ENCODE measurements at regions not wholly inside any gene's neighbourhood (a gene's known extent, or its start where the extent isn't known, plus 50 kb on each side); places are given as distances from the start of the nearest gene placed in this dataset.

DNA sequence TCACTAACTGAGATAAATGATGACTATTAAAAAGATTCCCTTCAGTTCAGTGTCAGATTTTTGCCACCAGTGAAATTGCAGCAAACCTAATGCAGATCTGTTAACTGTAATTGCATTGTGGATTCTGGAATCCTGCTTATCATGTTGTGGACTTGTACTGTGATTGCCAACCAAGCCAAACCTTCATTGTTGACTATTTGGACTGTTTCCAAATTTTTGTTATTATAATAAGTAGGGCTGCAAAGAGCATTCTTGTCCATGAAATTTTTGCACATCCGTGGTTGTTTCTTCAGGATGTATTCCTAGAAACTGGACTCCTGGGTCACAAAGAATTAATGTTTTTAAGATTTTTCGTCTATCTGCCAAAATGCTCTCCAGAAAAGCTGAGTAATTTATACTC is 281.6 kb upstream of the ZMIZ1 start:
- FAIRE-seq: no peak
- no peak for DNase-seq (ENCODE audit: extremely low spot score, insufficient read length, low read depth)

DNA sequence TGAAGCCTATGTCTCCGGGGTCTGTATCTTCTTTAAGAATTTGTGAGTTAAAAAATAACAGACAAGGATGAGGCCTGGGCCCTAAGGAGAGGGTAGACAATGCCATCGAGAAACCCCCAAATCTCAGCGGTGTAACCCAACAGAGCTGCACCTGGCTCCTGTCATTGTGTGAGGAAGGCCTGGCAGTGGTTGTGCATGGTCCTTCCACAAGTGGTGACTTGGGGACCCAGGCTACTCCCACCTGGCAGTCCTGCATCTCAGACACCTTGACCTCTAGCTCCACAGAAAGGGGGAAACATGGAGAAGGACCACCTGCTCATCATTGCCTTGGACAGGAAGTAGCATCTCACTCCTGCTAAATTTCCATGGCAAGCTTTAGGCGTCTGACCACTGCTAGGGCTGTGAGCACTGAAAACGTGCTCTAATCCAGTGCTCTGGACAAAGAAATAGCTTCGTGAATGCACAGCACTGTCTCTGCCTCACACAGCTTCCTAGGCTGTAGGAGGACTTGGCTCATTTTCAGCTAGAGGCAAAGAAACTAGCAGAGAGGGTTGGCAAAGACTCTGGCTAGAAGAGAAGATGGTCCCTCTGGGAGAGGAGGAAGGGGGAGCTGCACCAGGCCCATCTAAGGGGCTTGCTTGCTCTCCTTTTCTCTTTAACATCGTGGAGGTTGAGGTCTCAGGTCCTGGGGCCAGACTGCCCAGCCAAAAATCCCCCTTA is 273.9 kb upstream of the ZMIZ1 start:
- DNase-seq (ENCODE audit: extremely low spot score, insufficient read length, low read depth): no peak
- FAIRE-seq: no peak

DNA sequence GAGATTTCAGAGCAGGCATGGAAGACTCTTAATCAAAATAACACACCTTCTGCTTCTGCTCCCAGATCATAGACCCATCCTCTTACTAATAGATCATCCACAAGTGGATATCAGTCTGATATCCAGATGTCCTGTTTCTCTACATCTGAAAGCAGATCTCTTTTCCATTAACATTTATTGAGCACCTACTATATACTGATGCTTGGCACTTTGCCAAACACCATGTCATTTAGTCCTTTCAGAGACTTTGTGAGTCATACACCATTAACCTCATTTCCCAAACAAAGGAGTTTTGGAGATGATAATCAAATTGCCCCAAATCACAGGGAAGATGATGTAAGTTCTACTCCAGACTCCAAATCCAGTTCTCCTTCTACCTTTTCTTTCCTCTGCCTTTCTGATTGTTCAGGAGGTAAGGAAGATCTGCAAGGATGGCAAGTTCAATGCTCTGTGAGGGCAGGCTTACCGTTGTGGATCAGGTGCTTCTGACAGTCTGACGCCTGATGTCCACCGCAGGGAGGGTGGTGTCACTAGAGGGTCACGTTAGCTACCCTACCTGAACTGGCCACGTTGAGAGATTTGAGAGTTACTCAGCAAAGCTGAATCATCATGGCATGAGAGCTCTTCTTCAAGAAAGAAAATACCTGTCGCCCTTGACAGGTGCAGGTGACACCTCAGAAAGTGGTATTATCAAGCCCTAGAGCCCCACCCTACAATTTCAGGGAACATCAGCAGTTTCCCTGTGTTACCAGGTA is 269.6 kb upstream of the ZMIZ1 start:
- no peak for DNase-seq (ENCODE audit: extremely low spot score, insufficient read length, low read depth)
- FAIRE-seq: no peak

DNA sequence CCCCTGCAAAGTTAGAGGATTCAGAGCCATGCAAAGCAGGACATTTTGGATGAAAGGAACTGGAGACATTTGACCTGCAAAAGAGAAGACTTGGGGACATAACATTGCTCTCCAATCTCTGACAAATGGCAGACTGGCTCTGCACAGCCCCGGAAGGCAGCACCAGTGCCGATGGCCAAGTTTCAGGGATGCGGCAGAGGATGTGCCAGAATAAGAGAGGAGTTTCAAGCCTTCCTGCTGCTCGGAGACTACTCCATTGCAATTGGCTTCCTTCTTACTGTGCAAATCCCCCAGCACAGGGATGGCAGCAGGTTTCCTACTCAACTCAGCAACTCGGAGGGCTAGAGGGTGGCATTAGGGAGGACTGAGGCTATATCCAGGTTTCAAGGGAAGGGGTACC is 268.8 kb upstream of the ZMIZ1 start:
- FAIRE-seq: no peak
- DNase-seq (ENCODE audit: extremely low spot score, insufficient read length, low read depth): no peak

DNA sequence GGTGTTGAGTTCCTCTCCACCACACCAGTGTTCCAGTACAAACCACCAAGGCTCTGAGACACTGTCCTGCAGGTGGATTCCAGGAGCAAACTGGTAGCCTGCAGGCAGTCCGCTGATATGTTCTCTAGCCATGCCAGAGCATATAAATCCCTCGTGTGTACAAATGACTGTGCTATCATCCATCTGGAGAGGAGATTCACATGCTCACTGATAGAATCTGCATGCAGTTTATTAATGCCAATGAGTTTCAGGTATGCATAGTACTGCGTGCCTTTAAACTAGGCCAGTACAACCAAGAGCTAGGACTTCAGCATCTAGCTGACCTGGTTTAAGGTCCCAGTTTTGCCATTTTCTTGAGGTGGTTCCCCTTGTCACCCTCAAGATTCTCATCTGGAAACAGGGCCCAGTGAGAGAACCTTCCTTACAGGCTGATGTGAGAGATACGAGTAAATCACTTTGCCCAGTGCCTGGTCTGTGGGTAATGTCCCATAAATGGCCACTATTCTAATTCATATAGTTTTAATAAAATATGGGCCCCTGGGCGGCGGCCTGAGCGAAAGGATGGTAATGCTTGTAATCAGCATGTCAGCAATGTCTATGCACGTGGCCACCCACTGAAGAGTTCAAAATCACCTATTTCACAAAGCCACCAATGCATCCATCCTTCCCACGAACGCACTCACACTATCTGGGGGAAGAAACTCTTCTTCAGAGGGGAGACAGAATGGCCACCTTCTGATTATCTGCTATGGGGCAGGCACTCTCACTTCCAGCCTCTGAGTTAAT is 268.0 kb upstream of the ZMIZ1 start:
- no peak for DNase-seq (ENCODE audit: extremely low spot score, insufficient read length, low read depth)
- FAIRE-seq: no peak

DNA sequence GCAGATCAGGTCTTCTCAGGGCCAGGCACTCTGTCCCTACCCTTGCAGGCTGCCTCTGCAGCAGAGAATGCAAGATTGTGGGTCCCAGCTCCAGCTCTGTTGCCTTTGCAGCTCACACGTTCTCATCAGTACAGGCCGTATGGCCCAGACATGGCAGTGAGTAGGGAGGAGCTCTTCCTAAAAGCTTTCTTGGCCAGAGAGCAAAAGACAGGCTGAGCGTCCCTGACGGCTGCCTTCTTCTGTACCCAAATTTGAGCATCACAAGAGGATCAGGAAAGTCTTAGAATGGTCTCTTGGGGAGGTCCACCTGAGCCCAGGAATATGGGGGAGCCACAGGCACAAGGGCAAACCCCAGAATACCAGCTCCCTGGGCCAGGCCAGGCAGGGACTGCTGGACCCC is 266.3 kb upstream of the ZMIZ1 start:
- no peak for DNase-seq (ENCODE audit: extremely low spot score, insufficient read length, low read depth)
- FAIRE-seq: no peak

DNA sequence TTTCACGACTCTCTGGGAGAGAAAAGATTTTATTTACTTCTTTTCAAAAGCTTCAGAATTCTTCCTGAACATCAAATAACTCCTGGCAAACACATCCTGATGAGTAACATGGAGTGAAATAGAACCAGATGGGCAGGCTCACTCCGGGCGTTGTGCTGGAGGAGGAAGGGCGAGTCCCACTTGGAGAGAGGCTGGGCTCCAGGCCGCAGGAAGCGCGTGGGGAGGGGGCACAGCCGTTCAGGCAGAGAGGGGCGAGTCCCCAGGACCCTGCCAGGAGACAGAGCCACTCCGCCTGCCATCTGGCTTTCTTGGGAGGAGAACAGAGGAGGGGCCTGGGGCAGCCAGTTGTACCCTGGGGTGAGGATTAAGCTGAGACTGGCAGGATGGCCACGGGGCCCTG is 265.9 kb upstream of the ZMIZ1 start:
- DNase-seq (ENCODE audit: extremely low spot score, insufficient read length, low read depth) (no peak), FAIRE-seq (no peak)

DNA sequence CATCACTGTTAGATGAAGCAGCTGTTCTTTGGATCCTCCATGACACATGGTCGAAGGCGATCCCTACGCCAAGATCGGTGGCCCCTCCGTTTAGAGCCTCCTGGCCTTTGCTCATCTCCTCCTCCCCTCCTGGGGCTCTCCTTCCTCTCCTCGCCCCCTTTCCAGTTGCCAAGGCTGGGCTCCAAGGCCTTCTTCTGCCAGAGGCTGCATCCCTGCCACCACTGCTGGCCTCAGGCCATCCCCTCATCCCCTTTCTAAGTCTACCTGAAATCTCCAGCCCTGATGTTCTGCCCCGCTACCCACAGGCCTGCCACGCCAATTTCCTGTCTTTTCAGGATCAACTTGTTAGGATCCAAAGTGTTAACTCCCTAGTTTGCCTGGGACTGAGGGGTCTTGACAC is 265.1 kb upstream of the ZMIZ1 start:
- FAIRE-seq (no peak), DNase-seq (ENCODE audit: extremely low spot score, insufficient read length, low read depth) (no peak)

DNA sequence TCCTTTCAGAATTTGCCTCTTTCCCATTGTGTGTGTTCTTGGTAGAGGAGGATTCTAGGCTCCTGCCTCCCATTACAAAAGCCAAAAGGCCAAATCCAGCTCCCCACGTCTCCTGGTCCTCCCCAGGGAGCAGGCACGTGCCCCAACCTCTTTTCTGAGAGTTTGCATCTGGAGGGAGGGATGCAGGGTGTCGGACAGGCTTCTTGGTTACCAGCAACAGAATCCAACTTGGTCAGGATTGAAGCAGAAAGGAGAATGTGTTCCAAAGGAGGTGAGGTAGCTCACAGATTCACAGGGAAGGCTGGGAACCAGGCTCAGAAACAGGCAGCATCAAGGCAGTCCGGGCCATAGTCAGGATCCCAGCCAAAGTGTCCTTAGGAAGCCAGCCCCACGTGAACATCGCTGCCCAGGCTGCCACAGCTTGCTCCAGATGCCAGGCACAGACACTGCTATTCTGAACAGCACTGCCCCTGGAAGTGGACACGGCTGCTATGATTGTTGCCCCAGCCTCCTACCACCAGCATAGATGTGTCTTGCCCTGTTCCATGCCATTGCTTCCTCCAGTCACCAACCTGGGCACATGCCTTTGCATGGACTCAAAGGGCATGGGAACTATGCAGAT is 264.2 kb upstream of the ZMIZ1 start:
- DNase-seq (ENCODE audit: extremely low spot score, insufficient read length, low read depth) (no peak), FAIRE-seq (no peak)

DNA sequence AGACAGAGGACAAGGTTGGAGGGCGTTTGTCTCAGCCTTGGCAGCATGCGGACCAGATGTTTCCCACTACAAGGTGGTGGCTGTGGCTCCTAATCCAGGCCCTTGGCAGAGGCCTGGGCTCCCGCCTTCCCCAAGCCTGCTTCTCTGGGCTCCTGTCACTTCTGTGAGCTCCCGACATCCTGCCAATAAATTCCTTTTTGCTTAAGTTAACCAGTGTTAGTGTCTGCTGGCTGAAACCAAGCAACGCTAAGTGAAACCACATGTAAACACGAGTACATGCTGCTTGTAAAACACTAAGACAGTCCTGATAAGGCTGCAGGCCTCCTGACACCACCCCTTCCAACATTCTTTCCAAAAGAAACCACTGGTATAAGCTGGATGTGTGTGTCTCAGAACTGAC is 263.6 kb upstream of the ZMIZ1 start:
- DNase-seq (ENCODE audit: extremely low spot score, insufficient read length, low read depth) (no peak), FAIRE-seq (no peak)

DNA sequence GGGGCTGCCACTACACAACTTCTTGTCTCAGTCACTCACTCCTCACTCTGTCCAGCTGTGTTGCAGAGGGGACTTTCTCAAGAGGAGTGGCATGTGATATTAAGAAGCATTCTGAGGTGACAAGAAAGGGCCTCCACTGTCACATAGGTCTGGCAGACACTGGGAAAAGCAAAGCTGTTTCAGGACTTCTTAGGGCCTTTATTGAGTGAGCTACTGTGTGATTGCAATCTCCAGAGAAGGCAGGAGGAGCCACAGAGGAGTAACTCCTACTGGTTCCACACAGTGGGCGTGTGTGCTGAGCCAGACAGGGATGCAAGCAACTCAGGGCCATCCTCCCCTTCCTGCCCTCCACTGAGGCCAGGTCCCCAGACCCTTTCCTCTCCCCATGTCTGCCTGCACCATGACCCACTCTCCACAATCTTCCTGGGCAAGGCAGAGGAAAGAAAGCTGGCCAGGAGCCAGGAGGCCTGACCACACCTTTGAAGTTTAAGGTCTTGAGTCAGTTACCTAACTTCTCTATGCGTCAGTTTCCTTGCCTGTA is 262.0 kb upstream of the ZMIZ1 start:
- no peak for DNase-seq (ENCODE audit: extremely low spot score, insufficient read length, low read depth)
- FAIRE-seq: no peak

DNA sequence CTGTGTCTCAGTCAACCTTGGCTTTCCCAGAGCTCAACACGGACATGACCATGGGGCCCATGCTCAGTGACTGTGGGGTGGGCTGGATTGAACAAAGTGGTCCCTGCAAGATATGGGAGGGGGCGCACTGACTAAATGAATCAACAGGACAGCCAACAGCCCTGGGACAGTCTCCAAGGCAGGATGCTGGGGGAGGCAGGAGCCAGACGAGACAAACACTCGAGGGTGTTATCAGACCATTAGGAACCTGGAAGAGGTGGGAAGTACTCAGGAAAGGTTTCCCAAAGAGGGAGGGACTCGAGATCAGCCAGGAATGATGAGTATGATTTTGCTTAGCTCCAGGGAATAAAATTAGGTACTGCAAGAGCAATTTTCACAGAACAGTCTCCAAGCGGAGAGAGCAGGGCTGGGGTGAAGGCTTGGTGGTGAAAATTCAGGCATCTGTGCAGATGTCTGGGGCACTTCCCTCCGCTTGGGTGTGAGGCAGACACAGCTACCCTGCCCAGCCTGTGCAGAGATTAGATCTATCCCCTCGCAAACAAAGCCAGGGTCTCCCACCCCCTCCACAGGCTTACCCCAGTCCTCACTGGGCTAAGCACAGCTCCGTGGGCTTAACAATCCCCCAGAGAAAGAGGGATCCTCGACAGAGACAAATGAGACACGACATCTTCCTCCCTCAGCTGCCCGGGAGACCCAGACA is 261.1 kb upstream of the ZMIZ1 start:
- DNase-seq (ENCODE audit: extremely low spot score, insufficient read length, low read depth): no peak
- no peak for FAIRE-seq

DNA sequence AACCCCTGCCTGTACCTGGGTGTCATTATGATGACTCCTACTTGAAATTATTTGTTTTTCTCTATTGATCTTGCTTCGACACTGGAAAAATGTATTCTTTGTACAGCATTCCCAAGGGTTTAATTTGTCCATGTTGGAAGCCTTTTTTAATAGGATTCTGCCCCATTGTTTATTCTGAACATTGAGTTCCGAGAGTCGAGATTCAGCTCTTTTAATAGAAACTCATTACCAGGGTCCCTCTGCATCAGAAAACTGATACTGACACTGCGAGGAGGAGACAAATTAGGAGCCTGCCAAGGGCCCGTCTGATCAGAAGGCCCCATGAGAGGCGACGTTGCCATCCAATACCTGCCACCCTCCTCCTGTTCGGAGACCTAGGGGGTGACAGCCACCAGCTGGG is 260.5 kb upstream of the ZMIZ1 start:
- FAIRE-seq (no peak), DNase-seq (ENCODE audit: extremely low spot score, insufficient read length, low read depth) (no peak)

DNA sequence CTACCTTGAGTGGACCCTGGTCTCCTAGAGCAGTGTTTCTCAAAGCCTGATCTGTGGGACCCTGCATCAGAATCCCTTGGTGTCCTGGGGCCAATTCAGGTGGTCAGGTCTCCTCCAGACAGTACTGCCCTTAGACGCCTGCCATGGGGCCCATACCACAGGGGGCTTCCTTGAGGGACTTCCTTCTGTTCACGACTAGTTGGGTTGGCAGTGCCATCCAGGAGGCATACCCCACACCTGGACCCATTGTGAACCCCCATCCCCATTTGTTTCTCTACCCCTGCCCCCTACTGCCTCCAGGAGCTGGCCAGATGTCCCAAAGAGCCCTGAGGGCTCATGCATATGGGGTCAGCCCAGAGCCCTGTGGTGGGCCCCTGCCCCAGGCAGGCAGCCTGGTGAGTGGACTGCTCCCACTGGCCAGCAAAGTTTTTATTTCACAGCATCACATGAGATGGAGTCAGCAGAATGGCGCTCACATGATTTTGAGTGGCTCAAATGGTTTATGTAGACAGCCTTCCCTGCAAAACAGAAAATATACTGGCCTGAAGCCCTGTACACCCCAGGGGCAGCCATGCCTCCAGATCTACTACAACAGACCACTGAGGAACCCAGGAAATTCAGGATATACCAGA is 259.9 kb upstream of the ZMIZ1 start:
- DNase-seq (ENCODE audit: extremely low spot score, insufficient read length, low read depth) (no peak), FAIRE-seq (no peak)

DNA sequence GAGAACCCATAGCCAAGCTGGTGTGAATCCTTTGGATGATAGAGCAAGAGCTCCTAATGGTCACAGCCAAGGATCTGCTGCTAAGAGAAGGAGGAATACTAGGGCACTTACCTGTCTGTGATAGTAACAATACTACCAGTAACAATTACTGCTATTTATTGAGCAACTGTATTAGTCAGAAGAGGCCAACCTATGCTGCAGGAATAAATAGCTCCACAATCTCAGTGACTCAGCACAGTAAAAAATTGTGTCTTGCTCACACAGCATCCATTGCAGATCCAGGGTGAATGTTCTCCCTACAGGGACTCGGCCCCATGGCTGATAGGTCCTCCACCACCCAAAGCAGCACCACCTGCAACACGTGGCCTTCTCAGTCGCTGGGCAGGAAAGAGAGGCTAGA is 257.6 kb upstream of the ZMIZ1 start:
- FAIRE-seq (no peak), DNase-seq (ENCODE audit: extremely low spot score, insufficient read length, low read depth) (no peak)

DNA sequence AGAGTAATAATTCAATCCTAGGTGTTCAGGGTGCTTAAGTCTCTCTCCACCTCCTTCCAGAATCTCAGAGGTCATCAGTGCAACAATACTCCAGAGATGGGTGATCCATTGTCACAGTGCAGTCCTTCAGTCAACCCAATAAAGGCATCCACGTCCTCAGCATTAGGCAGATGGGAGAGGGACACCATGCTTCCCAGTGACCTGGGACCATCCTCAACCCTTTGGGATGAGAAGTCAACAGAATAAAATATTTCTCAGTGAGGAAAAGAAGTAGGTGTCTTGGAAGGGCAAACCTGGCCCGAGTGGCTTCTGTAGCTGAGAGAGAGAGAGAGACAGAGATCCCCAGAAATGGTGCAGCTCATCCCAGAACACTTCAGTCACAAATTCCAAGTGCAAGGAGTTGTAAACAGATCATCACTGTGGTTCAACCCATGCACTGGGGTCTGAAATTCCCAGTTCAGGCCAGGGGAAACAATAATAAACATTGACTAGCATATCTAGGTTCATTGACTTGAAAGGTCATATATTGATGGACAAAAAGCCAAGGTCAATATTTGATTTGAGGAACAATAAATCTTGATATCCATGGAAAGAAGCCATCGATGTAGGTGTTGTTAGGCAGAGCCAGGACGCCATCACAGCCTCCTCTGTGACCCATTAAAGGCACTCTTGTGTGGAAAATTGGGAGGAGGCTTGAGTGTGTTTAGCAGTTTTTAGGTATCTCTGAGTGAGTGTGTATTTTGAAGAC is 256.0 kb upstream of the ZMIZ1 start:
- no peak for FAIRE-seq
- DNase-seq (ENCODE audit: extremely low spot score, insufficient read length, low read depth): no peak

DNA sequence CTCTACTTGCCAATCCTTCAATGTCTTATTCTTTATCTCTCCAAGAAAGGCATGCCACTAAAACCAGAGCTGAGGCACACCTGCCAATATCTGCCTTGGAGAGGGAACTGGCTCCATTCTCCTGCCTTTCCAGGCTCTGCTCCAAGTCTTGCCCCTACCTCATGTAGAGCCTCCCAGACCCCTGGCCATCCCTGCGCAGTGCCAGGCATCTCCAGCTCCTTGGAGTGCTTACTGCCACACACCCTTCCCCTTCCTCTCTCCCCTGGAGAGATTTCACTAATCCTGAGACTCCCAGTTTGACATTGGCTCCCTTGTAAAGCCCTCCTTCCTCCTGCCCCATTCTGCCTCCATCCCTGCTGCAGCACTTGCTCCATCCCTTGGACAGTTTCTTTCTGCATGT is 255.2 kb upstream of the ZMIZ1 start:
- DNase-seq (ENCODE audit: extremely low spot score, insufficient read length, low read depth): no peak
- FAIRE-seq: no peak

DNA sequence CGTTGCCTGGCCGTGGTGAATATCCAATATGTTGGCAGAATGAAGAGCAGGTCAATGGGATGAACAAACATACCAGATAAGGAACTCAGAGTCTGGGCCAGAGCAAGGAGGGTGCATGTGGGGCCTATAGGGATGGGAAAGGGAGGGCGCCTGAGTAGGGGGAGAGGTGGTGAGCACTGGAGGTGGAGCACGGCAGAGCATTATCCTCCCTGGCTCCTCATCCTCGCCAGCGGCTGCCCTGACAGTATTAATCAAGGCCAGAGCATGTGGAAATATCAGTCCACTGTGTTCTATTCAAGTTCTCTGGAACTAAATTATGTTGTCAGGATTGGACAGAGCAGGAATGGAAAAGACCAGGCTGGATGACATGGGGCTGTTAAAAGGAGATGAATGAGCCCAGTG is 254.8 kb upstream of the ZMIZ1 start:
- FAIRE-seq (no peak), DNase-seq (ENCODE audit: extremely low spot score, insufficient read length, low read depth) (no peak)

DNA sequence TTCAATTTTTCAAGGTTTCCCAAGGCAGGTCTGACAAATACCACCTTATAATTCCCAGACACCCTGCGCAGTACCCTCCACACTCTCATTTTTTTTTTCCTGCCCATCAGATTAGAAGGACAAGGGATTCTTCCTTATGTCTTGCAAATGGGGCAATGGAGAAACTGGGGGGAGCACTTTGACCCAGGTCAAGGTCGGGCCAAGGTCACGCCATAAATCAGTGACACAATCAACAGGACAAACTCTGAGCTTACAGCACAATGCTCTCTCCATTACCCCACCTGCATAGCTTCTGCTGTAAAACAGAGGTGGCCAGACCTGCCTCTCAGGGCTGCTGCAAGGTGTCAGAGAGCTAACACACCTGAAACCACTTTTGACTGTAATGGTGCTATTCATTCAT is 254.4 kb upstream of the ZMIZ1 start:
- DNase-seq (ENCODE audit: extremely low spot score, insufficient read length, low read depth): no peak
- no peak for FAIRE-seq

Measured in GM18507 (cell line).